Liver (tissue), 3 donors: ENCODE measurements at regions not wholly inside any gene's neighbourhood (a gene's known extent, or its start where the extent isn't known, plus 50 kb on each side); places are given as distances from the start of the nearest gene placed in this dataset.

Experiments
- ATF3 ChIP-seq: IDR thresholded peaks from 2 replicates; pipeline ENCODE4 v1.6.1; 2016; ENCODE audit warnings: antibody characterized with exemption
- EGR1 ChIP-seq, 2 donors: IDR thresholded peaks; 2 replicates each; pipeline ENCODE4 v1.6.1; 2016 to 2018; ENCODE audit warnings: antibody characterized with exemption in 2 of 2, low read depth in 2 of 2
- FOXA1 ChIP-seq: IDR thresholded peaks from 2 replicates; pipeline ENCODE4 v1.6.1; 2016; ENCODE audit warnings: antibody characterized with exemption
- GABPA ChIP-seq, 2 donors: IDR thresholded peaks in 1 of 2; conservative IDR thresholded peaks in 1 of 2; 2 replicates each; pipeline ENCODE4 v1.6.1; 2016; ENCODE audit warnings: antibody characterized with exemption in 2 of 2, mild to moderate bottlenecking in 1 of 2, moderate library complexity in 1 of 2
- HNF4G ChIP-seq: IDR thresholded peaks from 2 replicates; pipeline ENCODE4 v1.6.1; 2016; ENCODE audit warnings: antibody characterized with exemption
- JUND ChIP-seq, 2 donors: IDR thresholded peaks; 2 replicates each; pipeline ENCODE4 v1.6.1; 2016; ENCODE audit warnings: antibody characterized with exemption in 2 of 2
- NR2F2 ChIP-seq: IDR thresholded peaks from 2 replicates; pipeline ENCODE4 v1.6.1; 2016; ENCODE audit warnings: antibody characterized with exemption
- SP1 ChIP-seq: IDR thresholded peaks from 2 replicates; pipeline ENCODE4 v1.6.1; 2018; ENCODE audit warnings: antibody characterized with exemption, mild to moderate bottlenecking
- TAF1 ChIP-seq: conservative IDR thresholded peaks from 2 replicates; pipeline ENCODE4 v1.6.1; 2016; ENCODE audit warnings: antibody characterized with exemption, mild to moderate bottlenecking
- YY1 ChIP-seq: IDR thresholded peaks from 2 replicates; pipeline ENCODE4 v1.6.1; 2016; ENCODE audit warnings: antibody characterized with exemption, mild to moderate bottlenecking
- ZBTB33 ChIP-seq: IDR thresholded peaks from 2 replicates; pipeline ENCODE4 v1.6.1; 2016; ENCODE audit warnings: antibody characterized with exemption
- TF ChIP-seq, protein P1 (sequence below): fragments of 150-350 bp; IDR thresholded peaks from 2 replicates; pipeline ENCODE4 v1.5.1; 2017; ENCODE audit warnings: improper control_type of control experiment, low read depth, low read length; ENCODE audit not compliant: missing input control
- TF ChIP-seq, protein P2 (sequence below): IDR thresholded peaks from 2 replicates; pipeline ENCODE4 v1.6.1; 2016; ENCODE audit warnings: antibody characterized with exemption
- TF ChIP-seq, protein P3 (sequence below): IDR thresholded peaks from 2 replicates; pipeline ENCODE4 v1.6.1; 2016; ENCODE audit warnings: antibody characterized with exemption, mild to moderate bottlenecking
- donor health status: healthy.
- donor health status: healthy.

DNA sequence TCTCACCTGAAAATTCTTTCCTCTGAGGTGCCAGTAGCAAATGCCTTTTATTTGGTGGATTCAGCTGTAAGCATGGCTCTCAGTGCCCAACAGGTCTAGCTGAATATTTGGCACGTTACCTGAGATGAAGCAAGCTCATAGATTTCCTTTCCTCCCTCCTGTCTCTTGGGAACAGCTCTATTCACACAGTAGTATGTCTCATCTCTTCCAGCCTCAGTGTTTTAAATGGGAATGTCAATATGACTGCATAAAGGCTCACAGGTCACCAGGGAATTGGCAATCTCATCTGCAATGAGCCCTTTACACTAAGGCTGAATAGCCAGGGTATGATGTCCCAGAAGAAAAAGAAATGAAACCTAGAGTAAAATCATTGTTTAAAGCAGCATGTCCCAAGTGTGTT, 733.5 kb downstream of the NTRK3 start:
- TF ChIP-seq, protein P1, sequence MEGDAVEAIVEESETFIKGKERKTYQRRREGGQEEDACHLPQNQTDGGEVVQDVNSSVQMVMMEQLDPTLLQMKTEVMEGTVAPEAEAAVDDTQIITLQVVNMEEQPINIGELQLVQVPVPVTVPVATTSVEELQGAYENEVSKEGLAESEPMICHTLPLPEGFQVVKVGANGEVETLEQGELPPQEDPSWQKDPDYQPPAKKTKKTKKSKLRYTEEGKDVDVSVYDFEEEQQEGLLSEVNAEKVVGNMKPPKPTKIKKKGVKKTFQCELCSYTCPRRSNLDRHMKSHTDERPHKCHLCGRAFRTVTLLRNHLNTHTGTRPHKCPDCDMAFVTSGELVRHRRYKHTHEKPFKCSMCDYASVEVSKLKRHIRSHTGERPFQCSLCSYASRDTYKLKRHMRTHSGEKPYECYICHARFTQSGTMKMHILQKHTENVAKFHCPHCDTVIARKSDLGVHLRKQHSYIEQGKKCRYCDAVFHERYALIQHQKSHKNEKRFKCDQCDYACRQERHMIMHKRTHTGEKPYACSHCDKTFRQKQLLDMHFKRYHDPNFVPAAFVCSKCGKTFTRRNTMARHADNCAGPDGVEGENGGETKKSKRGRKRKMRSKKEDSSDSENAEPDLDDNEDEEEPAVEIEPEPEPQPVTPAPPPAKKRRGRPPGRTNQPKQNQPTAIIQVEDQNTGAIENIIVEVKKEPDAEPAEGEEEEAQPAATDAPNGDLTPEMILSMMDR: no peak
- TF ChIP-seq JUND (IDR thresholded peaks at IDR 0.05) (no peak), HNF4G (no peak), YY1 (no peak), ZBTB33 (no peak), NR2F2 (no peak), TAF1 (no peak), GABPA (IDR thresholded peaks at IDR 0.05 in 1 of 2, conservative IDR thresholded peaks at IDR 0.05 in 1 of 2) (no peak), SP1 (no peak), EGR1 (IDR thresholded peaks at IDR 0.05; ENCODE audit: low read depth in 2 of 2) (no peak), FOXA1 (no peak), ATF3 (no peak)
- TF ChIP-seq, protein P2, sequence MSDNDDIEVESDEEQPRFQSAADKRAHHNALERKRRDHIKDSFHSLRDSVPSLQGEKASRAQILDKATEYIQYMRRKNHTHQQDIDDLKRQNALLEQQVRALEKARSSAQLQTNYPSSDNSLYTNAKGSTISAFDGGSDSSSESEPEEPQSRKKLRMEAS: no peak
- TF ChIP-seq, protein P3, sequence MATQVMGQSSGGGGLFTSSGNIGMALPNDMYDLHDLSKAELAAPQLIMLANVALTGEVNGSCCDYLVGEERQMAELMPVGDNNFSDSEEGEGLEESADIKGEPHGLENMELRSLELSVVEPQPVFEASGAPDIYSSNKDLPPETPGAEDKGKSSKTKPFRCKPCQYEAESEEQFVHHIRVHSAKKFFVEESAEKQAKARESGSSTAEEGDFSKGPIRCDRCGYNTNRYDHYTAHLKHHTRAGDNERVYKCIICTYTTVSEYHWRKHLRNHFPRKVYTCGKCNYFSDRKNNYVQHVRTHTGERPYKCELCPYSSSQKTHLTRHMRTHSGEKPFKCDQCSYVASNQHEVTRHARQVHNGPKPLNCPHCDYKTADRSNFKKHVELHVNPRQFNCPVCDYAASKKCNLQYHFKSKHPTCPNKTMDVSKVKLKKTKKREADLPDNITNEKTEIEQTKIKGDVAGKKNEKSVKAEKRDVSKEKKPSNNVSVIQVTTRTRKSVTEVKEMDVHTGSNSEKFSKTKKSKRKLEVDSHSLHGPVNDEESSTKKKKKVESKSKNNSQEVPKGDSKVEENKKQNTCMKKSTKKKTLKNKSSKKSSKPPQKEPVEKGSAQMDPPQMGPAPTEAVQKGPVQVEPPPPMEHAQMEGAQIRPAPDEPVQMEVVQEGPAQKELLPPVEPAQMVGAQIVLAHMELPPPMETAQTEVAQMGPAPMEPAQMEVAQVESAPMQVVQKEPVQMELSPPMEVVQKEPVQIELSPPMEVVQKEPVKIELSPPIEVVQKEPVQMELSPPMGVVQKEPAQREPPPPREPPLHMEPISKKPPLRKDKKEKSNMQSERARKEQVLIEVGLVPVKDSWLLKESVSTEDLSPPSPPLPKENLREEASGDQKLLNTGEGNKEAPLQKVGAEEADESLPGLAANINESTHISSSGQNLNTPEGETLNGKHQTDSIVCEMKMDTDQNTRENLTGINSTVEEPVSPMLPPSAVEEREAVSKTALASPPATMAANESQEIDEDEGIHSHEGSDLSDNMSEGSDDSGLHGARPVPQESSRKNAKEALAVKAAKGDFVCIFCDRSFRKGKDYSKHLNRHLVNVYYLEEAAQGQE: no peak
